ENCODE measurements at regions not wholly inside any gene's neighbourhood (a gene's known extent, or its start where the extent isn't known, plus 50 kb on each side); places are given as distances from the start of the nearest gene placed in this dataset.

DNA sequence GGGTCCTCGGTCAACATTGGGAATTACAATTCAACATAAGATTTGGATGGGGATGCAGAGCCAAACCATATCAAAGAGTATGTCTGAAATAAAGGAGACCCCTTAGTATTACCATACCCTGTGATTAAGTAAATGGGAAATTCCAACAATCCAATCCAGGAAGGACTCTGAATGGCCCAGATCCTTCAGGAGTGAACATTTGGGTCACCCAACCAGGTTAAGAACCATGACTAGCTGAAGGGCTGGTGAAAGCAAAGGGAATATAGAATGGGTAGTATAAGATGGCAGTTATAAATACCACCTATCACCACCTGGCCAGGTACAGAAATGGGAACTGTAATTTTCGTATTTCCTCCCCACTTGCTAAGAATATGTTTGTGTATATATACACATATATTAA, 114.4 kb upstream of the CCDC196 start:
- Histone ChIP-seq H3K4me2 (no peak overlapping the region), H3K27ac (ENCODE audit: low read depth in 2 of 2, low read length in 1 of 2) (no peak overlapping the region), H3K79me2 (ENCODE audit: insufficient read depth) (no peaks in the 10 kb centered on the region), H4K20me1 (ENCODE audit: insufficient read depth) (no peaks in the 10 kb centered on the region), H3K9ac (no peak overlapping the region), H3K36me3 (replicated peaks in 1 of 2; ENCODE audit: control insufficient read depth in 1 of 2, insufficient read depth in 2 of 2, low read length in 1 of 2) (no peaks in the 10 kb centered on the region), H3K9me2 (no peaks in the 10 kb centered on the region), H3K4me3 (ENCODE audit: low read depth in 2 of 2, low read length in 1 of 2) (no peak overlapping the region), H3F3A (replicated peaks; ENCODE audit: insufficient read depth) (no peaks in the 10 kb centered on the region), H3K9me3 (no peaks in the 10 kb centered on the region), H3K27me3 (ENCODE audit: insufficient read depth) (no peaks in the 10 kb centered on the region), H3K4me1 (ENCODE audit: control insufficient read depth in 1 of 2, insufficient read depth in 2 of 2, low read depth in 1 of 2, low read length in 1 of 2) (no peaks in the 10 kb centered on the region), H2AFZ (ENCODE audit: low read depth) (no peak overlapping the region)
- WGBS (ENCODE audit: low lambda C conversion rate), result 43% methylated on average over 2 of the region's 2 CpGs
- no peak for TF ChIP-seq CHD2 (IDR thresholded peaks at IDR 0.05; ENCODE audit: low read length, partially characterized antibody)
- TF ChIP-seq, protein P1, sequence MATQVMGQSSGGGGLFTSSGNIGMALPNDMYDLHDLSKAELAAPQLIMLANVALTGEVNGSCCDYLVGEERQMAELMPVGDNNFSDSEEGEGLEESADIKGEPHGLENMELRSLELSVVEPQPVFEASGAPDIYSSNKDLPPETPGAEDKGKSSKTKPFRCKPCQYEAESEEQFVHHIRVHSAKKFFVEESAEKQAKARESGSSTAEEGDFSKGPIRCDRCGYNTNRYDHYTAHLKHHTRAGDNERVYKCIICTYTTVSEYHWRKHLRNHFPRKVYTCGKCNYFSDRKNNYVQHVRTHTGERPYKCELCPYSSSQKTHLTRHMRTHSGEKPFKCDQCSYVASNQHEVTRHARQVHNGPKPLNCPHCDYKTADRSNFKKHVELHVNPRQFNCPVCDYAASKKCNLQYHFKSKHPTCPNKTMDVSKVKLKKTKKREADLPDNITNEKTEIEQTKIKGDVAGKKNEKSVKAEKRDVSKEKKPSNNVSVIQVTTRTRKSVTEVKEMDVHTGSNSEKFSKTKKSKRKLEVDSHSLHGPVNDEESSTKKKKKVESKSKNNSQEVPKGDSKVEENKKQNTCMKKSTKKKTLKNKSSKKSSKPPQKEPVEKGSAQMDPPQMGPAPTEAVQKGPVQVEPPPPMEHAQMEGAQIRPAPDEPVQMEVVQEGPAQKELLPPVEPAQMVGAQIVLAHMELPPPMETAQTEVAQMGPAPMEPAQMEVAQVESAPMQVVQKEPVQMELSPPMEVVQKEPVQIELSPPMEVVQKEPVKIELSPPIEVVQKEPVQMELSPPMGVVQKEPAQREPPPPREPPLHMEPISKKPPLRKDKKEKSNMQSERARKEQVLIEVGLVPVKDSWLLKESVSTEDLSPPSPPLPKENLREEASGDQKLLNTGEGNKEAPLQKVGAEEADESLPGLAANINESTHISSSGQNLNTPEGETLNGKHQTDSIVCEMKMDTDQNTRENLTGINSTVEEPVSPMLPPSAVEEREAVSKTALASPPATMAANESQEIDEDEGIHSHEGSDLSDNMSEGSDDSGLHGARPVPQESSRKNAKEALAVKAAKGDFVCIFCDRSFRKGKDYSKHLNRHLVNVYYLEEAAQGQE (IDR thresholded peaks at IDR 0.05; ENCODE audit: low read depth, low read length), result no peak
- no peak for TF ChIP-seq JUND (IDR thresholded peaks at IDR 0.05)
- TF ChIP-seq FOXJ3 (CRISPR knock-in tag; IDR thresholded peaks at IDR 0.05), result no peak
- TF ChIP-seq, protein P2, sequence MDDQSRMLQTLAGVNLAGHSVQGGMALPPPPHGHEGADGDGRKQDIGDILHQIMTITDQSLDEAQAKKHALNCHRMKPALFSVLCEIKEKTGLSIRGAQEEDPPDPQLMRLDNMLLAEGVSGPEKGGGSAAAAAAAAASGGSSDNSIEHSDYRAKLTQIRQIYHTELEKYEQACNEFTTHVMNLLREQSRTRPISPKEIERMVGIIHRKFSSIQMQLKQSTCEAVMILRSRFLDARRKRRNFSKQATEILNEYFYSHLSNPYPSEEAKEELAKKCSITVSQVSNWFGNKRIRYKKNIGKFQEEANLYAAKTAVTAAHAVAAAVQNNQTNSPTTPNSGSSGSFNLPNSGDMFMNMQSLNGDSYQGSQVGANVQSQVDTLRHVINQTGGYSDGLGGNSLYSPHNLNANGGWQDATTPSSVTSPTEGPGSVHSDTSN (IDR thresholded peaks at IDR 0.05), result no peak
- no peak for TF ChIP-seq GABPA (IDR thresholded peaks at IDR 0.05; ENCODE audit: low read depth)
- no peak for TF ChIP-seq MXI1 (IDR thresholded peaks at IDR 0.05; ENCODE audit: low read depth, low read length)
- no peak for TF ChIP-seq FOSL2 (IDR thresholded peaks at IDR 0.05; ENCODE audit: borderline replicate concordance, low read depth)
- no peak for TF ChIP-seq GATA2 (CRISPR knock-in tag; IDR thresholded peaks at IDR 0.05)
- no peak for TF ChIP-seq POLR2AphosphoS5 (IDR thresholded peaks at IDR 0.05; ENCODE audit: low read depth, low read length)
- TF ChIP-seq, protein P3, sequence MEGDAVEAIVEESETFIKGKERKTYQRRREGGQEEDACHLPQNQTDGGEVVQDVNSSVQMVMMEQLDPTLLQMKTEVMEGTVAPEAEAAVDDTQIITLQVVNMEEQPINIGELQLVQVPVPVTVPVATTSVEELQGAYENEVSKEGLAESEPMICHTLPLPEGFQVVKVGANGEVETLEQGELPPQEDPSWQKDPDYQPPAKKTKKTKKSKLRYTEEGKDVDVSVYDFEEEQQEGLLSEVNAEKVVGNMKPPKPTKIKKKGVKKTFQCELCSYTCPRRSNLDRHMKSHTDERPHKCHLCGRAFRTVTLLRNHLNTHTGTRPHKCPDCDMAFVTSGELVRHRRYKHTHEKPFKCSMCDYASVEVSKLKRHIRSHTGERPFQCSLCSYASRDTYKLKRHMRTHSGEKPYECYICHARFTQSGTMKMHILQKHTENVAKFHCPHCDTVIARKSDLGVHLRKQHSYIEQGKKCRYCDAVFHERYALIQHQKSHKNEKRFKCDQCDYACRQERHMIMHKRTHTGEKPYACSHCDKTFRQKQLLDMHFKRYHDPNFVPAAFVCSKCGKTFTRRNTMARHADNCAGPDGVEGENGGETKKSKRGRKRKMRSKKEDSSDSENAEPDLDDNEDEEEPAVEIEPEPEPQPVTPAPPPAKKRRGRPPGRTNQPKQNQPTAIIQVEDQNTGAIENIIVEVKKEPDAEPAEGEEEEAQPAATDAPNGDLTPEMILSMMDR (IDR thresholded peaks at IDR 0.05), result no peak
- no peak for TF ChIP-seq FOXM1 (IDR thresholded peaks at IDR 0.05; ENCODE audit: low read depth)
- TF ChIP-seq EP300 (IDR thresholded peaks at IDR 0.05; ENCODE audit: borderline replicate concordance in 1 of 2, low read depth in 1 of 2, low read length in 1 of 2), result no peak
- no peak for TF ChIP-seq TAF1 (IDR thresholded peaks at IDR 0.05; ENCODE audit: borderline replicate concordance, low read depth, low read length)
- TF ChIP-seq EZH2phosphoT487 (IDR thresholded peaks at IDR 0.05; ENCODE audit: borderline replicate concordance, low read depth), result no peak
- TF ChIP-seq YY1 (IDR thresholded peaks at IDR 0.05; ENCODE audit: low read depth), result no peak
- no peak for TF ChIP-seq NFIC (IDR thresholded peaks at IDR 0.05; ENCODE audit: borderline replicate concordance)
- ChIA-PET CTCF (no interaction called here), POLR2A (no interaction called here)
- DNase-seq, result no peak

Data from SK-N-SH (cell line).